ENCODE measurements at regions not wholly inside any gene's neighbourhood (a gene's known extent, or its start where the extent isn't known, plus 50 kb on each side); places are given as distances from the start of the nearest gene placed in this dataset.

DNA sequence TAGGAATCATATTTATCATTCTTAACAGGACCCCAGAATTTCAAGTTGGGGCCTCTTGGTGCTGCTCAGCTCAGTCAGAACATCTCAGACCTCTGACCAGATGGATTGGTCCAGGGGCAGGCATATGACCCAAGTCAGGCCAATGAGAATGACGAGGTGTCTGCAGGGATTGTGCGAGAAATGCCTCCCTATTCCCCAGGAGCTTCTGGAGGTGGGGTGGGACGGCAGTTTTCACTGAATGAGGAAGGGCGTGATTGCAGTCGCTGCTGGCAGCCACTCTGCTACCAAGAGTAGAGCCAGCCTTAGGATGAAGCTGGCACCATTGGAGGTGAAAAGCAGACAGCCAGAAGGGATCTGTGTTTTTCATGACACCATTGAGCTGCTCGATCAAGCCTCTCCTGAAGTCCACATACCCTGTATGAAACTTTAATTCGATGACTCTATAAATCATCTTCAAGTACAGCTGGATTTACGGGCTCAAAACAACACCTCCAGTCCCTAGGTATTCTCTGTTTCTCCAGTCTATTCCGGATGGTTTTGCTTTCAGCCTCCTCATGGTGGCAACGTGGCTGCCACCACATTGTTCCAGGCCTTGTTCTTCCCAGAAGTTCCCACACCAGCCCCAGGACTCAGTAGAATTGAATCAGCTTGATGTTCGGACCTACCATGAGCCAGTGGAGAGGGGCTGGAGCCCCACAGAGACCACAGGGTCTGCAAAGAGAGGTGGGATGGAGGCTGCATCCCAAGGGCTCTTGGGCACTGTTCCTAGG, 70.2 kb upstream of the ADAMTS2 start:
- FAIRE-seq (no peak), DNase-seq (ENCODE audit: low read depth, low spot score) (no peak)
- Histone ChIP-seq H3K36me3 (ENCODE audit: control insufficient read depth in 2 of 2, extremely low read depth in 1 of 2, insufficient read depth in 2 of 2, low read length in 2 of 2) (no peaks in the 10 kb centered on the region), H3K9ac (replicated peaks; ENCODE audit: extremely low read depth, insufficient read depth, low read length) (no peak overlapping the region), H3K4me3 (replicated peaks in 1 of 3; ENCODE audit: insufficient read depth in 1 of 3, low read depth in 1 of 3, low read length in 3 of 3) (no peak overlapping the region), H4K20me1 (replicated peaks; ENCODE audit: control insufficient read depth, extremely low read depth, insufficient read depth, low read length) (no peaks in the 10 kb centered on the region), H2AFZ (ENCODE audit: low read depth, low read length) (no peak overlapping the region), H3K9me1 (replicated peaks; ENCODE audit: control insufficient read depth, extremely low read depth, insufficient read depth, low read length) (no peaks in the 10 kb centered on the region), H3K4me2 (ENCODE audit: insufficient read depth, low read length) (no peak overlapping the region), H3K79me2 (ENCODE audit: control insufficient read depth, insufficient read depth, low read length) (no peaks in the 10 kb centered on the region), H3K9me3 (replicated peaks; ENCODE audit: control insufficient read depth, insufficient read depth, low read length) (peaks cover 2% of the 10 kb centered on the region), H3K27me3 (ENCODE audit: control insufficient read depth in 2 of 2, insufficient read depth in 2 of 2, low read length in 2 of 2) (no peaks in the 10 kb centered on the region), H3K27ac (ENCODE audit: insufficient read depth, low read depth, low read length) (no peak overlapping the region), H3K4me1 (ENCODE audit: control insufficient read depth, extremely low read depth, insufficient read depth, low read length) (no peaks in the 10 kb centered on the region)
- ChIA-PET CTCF (no interaction called here), POLR2A (no interaction called here)
- intact Hi-C loops (cut with micrococcal nuclease), result no loop called here
- dilution Hi-C loops (cut with MboI; ENCODE audit: extremely low pct_ligation_motif_present, low sequenced_read_pairs), result no loop called here
- no TSS peak for BruUV-seq (replicated peaks)
- TF ChIP-seq CTCF (IDR thresholded peaks at IDR 0.05; ENCODE audit: extremely low read depth in 1 of 2, insufficient read depth in 1 of 2, low read depth in 1 of 2, low read length in 2 of 2), result no peak
- TF ChIP-seq, protein P1, sequence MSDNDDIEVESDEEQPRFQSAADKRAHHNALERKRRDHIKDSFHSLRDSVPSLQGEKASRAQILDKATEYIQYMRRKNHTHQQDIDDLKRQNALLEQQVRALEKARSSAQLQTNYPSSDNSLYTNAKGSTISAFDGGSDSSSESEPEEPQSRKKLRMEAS (IDR thresholded peaks at IDR 0.05; ENCODE audit: insufficient read depth, insufficient read length), result no peak
- no peak for TF ChIP-seq EZH2 (IDR thresholded peaks at IDR 0.05; ENCODE audit: borderline replicate concordance, low read depth, low read length, severe bottlenecking)
- no peak for TF ChIP-seq GATA2 (IDR thresholded peaks at IDR 0.05; ENCODE audit: insufficient read depth, insufficient read length, low read depth, low read length)
- TF ChIP-seq FOS (IDR thresholded peaks at IDR 0.05; ENCODE audit: borderline replicate concordance, insufficient read depth, low read length), result no peak
- TF ChIP-seq POLR2AphosphoS5 (IDR thresholded peaks at IDR 0.05; ENCODE audit: insufficient read depth, low read depth, low read length), result no peak
- TF ChIP-seq JUN (IDR thresholded peaks at IDR 0.05; ENCODE audit: borderline replicate concordance, insufficient read depth, insufficient read length, low read depth), result no peak
- TF ChIP-seq POLR2A (IDR thresholded peaks at IDR 0.05; ENCODE audit: low read depth, low read length), result no peak
- TF ChIP-seq MYC (IDR thresholded peaks at IDR 0.05; ENCODE audit: low read depth, low read length), result no peak

All from endothelial cell of umbilical vein (primary cell).